Activated naive CD8-positive, alpha-beta T cell treated with anti-CD3 and anti-CD28 coated beads, Interleukin-2, amount 50 U/mL, for 16 hours (primary cell): ENCODE measurements at regions not wholly inside any gene's neighbourhood (a gene's known extent, or its start where the extent isn't known, plus 50 kb on each side); places are given as distances from the start of the nearest gene placed in this dataset.
"Not testable (repeated sequence)": the region's sequence is repeated elsewhere in the genome, so short reads cannot be mapped to it uniquely, and the experiment has no call there.

Experiments used
- DNase-seq: peaks from one replicate; pipeline ENCODE4 v3.0.0-alpha.2; 2020; ENCODE audit warnings: low read depth, low spot score

DNA sequence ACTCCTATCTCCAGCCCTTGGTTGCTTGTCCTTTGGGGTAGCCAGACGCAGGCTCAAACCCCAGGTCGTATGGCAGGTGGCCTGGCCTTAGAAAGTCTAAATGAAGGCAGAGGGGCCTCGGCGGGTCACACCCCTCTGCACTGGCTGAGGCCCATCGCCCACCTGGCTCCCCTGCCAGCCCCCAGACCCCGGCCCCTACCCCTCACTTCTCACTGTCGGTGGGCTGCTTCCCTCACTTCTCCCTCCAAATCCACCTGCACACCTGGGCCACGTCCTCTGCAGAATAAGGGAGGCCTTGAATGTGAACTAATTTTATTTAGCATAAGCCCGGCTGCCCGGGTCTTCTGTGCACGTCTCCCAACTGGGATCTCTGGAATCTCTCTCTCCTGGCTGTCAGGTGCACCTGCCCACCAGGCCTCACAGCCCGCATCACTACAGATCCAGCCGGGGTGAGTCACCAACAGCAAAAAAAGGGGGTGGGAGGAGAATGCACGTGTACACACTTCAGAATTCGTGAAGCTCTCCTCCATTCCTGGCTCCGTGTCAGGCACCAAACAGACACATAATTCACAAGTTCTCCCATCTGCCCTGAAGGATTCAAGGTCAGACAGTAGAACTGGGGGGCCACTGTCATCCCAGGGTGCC, 107.5 kb upstream of the SIM2 start:
- DNase-seq = no peak

DNA sequence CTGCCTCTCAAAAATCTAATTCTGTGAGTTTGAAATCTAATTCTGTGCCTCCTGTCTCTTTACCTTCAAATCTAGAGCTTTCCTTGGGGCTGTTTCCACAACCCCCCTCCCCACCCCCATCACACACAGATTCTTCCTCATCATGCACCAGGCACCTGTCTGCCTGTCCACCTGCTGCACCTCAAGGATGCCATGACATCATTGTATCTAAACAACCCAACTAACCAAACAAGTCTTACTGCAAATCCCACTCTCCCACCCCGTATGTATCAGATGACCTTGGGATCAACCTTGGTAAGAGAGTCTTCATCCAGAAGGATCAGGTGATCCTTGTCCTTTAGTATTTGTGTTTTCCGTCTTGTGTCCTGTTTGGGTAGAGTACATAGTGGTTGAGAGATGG, 102.7 kb upstream of the SIM2 start:
- no peak for DNase-seq

DNA sequence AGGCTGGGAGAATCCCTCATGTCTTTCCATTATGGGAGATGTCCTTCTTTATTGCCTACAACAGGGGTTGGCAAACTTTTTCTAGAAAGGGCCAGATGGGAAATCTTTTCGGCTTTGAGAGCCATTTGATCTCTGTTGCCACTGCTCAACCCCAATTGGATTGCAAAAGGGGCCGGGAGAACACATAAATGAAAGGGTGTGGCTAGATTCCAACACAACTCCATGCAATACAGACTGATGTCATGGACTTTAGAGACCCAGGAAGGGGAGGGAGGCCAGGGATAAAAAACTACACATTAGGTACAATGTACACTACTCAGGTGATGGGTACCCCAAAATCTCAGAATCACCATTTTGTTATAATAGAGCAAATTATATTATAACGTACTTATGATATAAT, 97.6 kb upstream of the SIM2 start:
- no peak for DNase-seq

- no peak for DNase-seq
These were observed 96.2 kb upstream of the SIM2 start for GRCh38 chr21:36602735-36603134.

- DNase-seq = no peak
These were observed 95.7 kb upstream of the SIM2 start for GRCh38 chr21:36603221-36603620.

DNA sequence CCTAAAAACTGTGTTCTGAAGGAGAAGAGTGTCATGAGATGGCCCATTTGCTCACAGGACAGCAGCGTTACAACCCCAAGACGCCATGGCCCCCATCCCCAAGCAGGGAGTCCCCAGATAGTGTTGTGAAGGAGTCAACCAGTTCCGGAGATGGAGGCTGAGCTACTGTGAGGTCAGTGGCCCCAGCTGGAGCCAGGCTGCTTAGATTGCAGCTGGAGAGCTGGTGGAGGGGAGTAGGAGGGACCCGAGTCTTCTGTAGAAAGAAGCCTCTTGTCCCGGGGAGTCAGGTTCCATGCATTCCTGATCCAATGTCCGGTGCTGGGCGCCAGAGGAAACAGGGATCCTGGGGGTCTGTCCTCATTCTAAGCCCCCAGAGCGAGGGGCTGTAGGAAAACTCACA, 93.5 kb upstream of the SIM2 start:
- no peak for DNase-seq

- DNase-seq = no peak
These were observed 92.5 kb upstream of the SIM2 start for GRCh38 chr21:36606287-36606982.

DNA sequence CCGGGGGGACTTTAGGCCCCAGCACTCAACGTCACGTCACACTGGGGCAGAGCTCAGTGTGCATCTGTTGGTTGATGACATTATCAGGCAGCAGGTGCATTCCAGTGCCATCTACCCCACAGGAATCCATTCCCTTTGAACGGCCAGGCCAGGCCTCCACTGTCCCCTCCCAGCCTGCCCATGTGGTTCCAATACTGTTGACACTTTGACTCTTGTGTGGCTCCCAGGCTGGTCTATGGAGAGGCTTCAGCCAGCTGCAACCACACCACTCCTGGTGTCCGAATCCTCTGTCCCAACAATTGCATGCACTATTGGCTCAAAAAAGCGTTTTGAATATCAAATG, 92.0 kb upstream of the SIM2 start:
- DNase-seq = no peak

DNA sequence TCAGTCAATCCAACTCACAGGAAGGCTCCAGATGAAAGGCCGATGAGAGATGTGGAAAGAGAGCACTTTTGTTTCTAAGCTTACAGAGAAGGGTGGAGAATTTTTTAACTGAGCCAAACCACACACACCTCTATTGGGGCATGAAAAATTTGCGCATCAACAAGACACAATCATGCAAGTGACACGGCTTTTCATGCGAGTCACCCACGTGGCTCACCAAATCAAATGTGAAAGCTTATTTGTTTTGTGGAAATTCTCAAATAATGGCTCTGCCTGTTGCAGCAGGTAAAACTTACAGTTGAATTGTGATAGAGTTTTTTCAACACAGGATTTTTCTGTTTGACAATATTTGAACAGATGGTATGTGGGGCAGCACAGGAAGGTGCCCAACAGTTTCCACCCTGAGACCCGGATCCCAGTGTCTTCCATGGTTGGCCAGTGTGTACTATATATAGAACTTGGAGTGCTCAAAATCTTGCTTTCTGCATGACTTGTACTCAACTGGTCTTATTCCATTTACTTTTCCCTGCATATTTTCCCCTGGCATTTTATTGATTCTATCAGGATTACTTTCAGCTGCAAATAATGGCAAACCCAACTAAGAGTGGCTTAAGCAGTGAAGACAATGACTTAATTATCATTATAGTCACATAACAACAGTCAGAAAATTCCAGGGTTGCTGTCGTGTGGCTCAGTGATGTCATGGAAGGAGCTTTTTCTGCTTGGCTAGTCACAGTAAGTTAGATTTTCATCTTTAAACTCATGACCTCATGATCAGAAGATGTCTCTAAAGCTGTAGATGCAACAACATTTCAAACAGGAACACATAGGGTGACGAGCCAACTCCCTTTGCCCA, 90.6 kb upstream of the SIM2 start:
- DNase-seq = no peak

- DNase-seq = no peak
These were observed 90.1 kb upstream of the SIM2 start for GRCh38 chr21:36608897-36609225.

- no peak for DNase-seq
These were observed 89.3 kb upstream of the SIM2 start for GRCh38 chr21:36609654-36610053.

GRCh38 chr21:36610201-36610600, 88.7 kb upstream of the SIM2 start:
- no peak for DNase-seq

DNA sequence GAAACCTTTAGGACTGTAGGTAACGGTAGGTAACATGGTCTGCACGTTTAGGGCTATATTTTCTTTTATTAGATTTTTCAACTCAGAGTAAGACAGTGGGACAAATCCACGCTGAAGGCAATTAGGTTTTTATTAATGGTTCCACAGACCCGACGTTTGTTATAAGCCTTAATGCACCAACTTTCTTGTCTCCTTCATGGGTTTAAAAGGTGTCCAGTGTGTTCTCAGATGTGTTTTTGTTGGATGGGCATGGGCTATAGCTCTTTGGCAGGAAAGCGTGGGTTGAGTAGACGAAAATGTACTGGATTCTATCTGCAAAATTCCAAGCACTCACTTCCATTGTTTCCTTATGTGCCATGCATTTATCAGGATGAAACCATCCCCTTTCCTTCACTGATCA, 88.0 kb upstream of the SIM2 start:
- DNase-seq = no peak

DNA sequence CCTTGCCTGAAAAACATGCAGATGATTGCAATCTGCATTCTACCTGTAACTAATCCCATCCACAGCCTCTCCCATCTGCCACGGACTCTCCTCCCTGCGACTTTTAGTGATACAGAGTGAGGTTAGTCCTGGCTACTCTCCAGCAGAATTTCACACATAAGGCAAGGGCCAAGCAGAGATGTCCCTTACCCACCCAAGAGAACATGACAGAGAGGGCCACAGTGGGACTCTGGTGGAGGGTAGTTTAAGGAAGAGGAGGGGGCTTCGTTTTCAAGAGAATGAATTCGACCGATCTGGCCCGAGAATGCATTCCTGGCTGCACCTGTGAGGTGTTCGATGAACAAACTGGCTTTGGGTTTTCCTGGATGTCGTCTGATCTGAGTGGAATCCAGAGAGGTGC, 87.5 kb upstream of the SIM2 start:
- DNase-seq = no peak

- DNase-seq = no peak
These were observed 85.9 kb upstream of the SIM2 start for GRCh38 chr21:36613059-36613458.

DNA sequence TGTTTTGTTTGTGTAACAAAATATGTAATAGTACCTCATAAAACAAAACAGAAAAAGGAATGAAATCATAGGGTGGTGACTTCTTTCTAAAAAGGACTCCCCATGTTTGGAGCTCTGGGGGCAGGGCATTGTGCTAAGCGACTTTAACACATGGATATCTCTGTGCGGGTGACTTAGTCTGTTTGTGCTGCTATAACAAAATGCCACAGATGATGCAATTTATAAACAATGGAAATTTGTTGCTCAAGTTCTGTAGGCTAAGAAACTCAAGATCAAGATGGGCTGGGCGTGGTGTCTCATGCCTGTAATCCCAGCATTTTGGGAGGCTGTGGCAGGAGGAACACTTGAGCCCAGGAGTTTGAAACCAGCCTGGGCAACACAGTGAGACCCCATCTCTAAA, 85.4 kb upstream of the SIM2 start:
- DNase-seq = no peak

DNA sequence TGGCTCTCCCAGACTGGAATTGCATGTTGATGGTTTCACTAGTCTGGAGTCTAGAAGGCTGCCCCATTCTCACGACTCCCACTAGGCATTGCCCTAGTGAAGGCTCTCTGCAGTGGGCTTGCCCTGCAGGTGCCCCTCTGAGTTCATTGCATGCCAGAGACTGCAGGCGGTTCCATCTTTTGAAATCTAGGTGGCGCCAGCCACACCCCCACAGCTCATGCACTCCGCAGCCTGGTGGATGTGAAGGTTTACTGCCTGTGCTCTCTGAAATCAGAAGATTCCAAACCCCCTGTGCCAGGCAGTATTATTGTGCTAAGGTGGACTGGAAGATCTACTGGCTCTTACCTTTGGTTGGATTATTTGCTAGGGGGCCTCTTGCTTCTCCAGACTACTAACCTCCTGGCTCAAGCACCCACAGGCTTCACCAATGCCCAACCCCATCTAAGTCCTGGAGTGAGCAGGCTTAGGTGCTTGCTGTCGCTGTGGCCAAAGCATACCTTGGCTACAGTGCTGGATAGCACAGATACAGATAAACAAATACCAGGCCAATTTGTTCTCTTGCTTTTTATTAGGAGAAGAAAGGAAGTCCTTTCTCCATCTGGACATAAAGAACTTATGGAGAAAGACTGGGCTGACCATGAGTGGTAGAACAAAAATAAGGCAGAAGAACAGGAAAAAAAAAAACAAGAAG, 83.5 kb upstream of the SIM2 start:
- DNase-seq = no peak

GRCh38 chr21:36616773-36617172, 82.1 kb upstream of the SIM2 start:
- not testable (repeated sequence) for DNase-seq

DNA sequence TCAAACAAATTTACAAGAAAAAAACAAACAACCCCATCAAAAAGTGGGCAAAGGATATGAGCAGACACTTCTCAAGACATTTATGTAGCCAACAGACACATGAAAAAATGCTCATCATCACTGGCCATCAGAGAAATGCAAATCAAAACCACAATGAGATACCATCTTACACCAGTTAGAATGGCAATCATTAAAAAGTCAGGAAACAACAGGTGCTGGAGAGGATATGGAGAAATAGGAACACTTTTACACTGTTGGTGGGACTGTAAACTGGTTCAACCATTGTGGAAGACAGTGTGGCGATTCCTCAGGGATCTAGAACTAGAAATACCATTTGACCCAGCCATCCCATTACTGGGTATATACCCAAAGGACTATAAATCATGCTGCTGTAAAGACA, 77.1 kb upstream of the SIM2 start:
- not testable (repeated sequence) for DNase-seq

- DNase-seq = no peak
These were observed 74.8 kb upstream of the SIM2 start for GRCh38 chr21:36624105-36624504.

GRCh38 chr21:36626791-36627190, 72.1 kb upstream of the SIM2 start:
- no peak for DNase-seq

GRCh38 chr21:36627242-36627641, 71.7 kb upstream of the SIM2 start:
- DNase-seq = no peak
